SK-N-SH treated with all-trans-retinoic acid at 6 μM for 48 hours (cell line): ENCODE measurements at regions not wholly inside any gene's neighbourhood (a gene's known extent, or its start where the extent isn't known, plus 50 kb on each side); places are given as distances from the start of the nearest gene placed in this dataset.

Experiments used
- ATAC-seq: fragments of 200-7000 bp; cut with Tn5 transposase; 3 replicates; pipeline ENCODE4 v1.9.1; 2020; ENCODE audit warnings: mild to moderate bottlenecking, moderate library complexity
- ARNTL ChIP-seq: fragments of 450-650 bp; formaldehyde crosslinking; IDR thresholded peaks from 2 replicates; pipeline ENCODE4 v1.5.0; 2020; ENCODE audit warnings: low read depth, mild to moderate bottlenecking, moderate library complexity, borderline replicate concordance
- BACH2 ChIP-seq: fragments of 250-450 bp; sonication (Bioruptor Pico); IDR thresholded peaks from 2 replicates; pipeline ENCODE4 v1.9.0; 2021; ENCODE audit warnings: mild to moderate bottlenecking, borderline replicate concordance
- CSDC2 ChIP-seq: fragments of 250-450 bp; sonication (Bioruptor Pico); IDR thresholded peaks from 2 replicates; pipeline ENCODE4 v1.5.0; 2020; ENCODE audit warnings: mild to moderate bottlenecking, moderate library complexity
- ESRRG ChIP-seq: fragments of 250-450 bp; sonication (Bioruptor Pico); IDR thresholded peaks from 2 replicates; pipeline ENCODE4 v1.6.1; 2021; ENCODE audit warnings: mild to moderate bottlenecking
- GLIS3 ChIP-seq: fragments of 250-450 bp; sonication (Bioruptor Pico); IDR thresholded peaks from 2 replicates; pipeline ENCODE4 v1.5.0; 2020; ENCODE audit warnings: mild to moderate bottlenecking, moderate library complexity
- ISL1 ChIP-seq: fragments of 250-450 bp; sonication (Bioruptor Pico); IDR thresholded peaks from 2 replicates; pipeline ENCODE4 v2.1.2; 2022; ENCODE audit warnings: mild to moderate bottlenecking, moderate library complexity
- OSR1 ChIP-seq: fragments of 250-450 bp; sonication (Bioruptor Pico); IDR thresholded peaks from 2 replicates; pipeline ENCODE4 v1.8.0; 2022; ENCODE audit warnings: moderate library complexity, mild to moderate bottlenecking, inconsistent platforms
- PPARA ChIP-seq: fragments of 250-450 bp; sonication (Bioruptor Pico); IDR thresholded peaks from 2 replicates; pipeline ENCODE4 v1.5.0; 2020; ENCODE audit warnings: mild to moderate bottlenecking, borderline replicate concordance
- RARB ChIP-seq: fragments of 250-450 bp; sonication (Bioruptor Pico); IDR thresholded peaks from 2 replicates; pipeline ENCODE4 v1.8.0; 2021; ENCODE audit warnings: mild to moderate bottlenecking, moderate library complexity
- SNAI2 ChIP-seq: fragments of 250-450 bp; sonication (Bioruptor Pico); IDR thresholded peaks from 2 replicates; pipeline ENCODE4 v1.5.0; 2020; ENCODE audit warnings: mild to moderate bottlenecking, moderate library complexity
- TCF4 ChIP-seq: fragments of 250-450 bp; sonication (Bioruptor Pico); IDR thresholded peaks from 2 replicates; pipeline ENCODE4 v1.8.0; 2021; ENCODE audit warnings: mild to moderate bottlenecking, moderate library complexity, borderline replicate concordance
- TOX ChIP-seq: fragments of 250-450 bp; sonication (Bioruptor Pico); IDR thresholded peaks from 2 replicates; pipeline ENCODE4 v1.8.0; 2021; ENCODE audit warnings: mild to moderate bottlenecking, moderate library complexity, borderline replicate concordance
- ZC3H10 ChIP-seq: fragments of 250-450 bp; sonication (Bioruptor Pico); IDR thresholded peaks from 2 replicates; pipeline ENCODE4 v1.5.1; 2021; ENCODE audit warnings: mild to moderate bottlenecking, moderate library complexity
- ZFP3 ChIP-seq: fragments of 250-450 bp; sonication (Bioruptor Pico); IDR thresholded peaks from 2 replicates; pipeline ENCODE4 v1.5.0; 2020; ENCODE audit warnings: mild to moderate bottlenecking, moderate library complexity
- ZNF565 ChIP-seq: fragments of 450-650 bp; formaldehyde crosslinking; conservative IDR thresholded peaks from 2 replicates; pipeline ENCODE4 v1.5.0; 2020; ENCODE audit warnings: low read depth, mild to moderate bottlenecking, moderate library complexity
- ZNF8 ChIP-seq: fragments of 450-650 bp; formaldehyde crosslinking; IDR thresholded peaks from 2 replicates; pipeline ENCODE4 v1.5.0; 2020; ENCODE audit warnings: mild to moderate bottlenecking, moderate library complexity
- TF ChIP-seq, protein P1 (sequence below): fragments of 250-450 bp; sonication (Bioruptor Pico); IDR thresholded peaks from 2 replicates; pipeline ENCODE4 v1.5.1; 2021; ENCODE audit warnings: mild to moderate bottlenecking, moderate library complexity
- TF ChIP-seq, protein P2 (sequence below): fragments of 250-450 bp; sonication (Bioruptor Pico); IDR thresholded peaks from 2 replicates; pipeline ENCODE4 v1.8.0; 2021; ENCODE audit warnings: low read depth, mild to moderate bottlenecking, moderate library complexity, borderline replicate concordance
- TF ChIP-seq, protein P3 (sequence below): fragments of 250-450 bp; sonication (Bioruptor Pico); IDR thresholded peaks from 2 replicates; pipeline ENCODE4 v1.5.0; 2020; ENCODE audit warnings: mild to moderate bottlenecking, moderate library complexity

DNA sequence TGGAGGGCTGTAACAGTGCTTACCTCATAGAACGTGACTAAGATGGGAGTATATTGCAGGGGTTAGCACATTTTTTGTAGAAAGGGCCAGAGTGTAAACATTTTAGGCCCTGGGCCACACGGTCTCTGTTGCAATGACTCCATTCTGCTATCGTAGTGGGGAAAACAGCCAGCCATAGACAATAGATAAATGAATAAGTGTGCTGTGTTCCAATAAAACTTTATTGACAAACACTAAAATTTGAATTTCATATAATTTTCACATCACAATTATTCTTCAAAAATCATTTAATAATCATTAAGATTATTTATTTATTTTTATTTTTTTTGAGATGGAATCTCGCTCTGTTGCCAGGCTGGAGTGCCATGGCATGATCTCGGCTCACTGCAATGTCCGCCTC is 478.6 kb downstream of the SHQ1 start:
- no peak for ATAC-seq
- TF ChIP-seq CSDC2 (CRISPR knock-in tag) = no peak
- TF ChIP-seq ZC3H10 (CRISPR knock-in tag) = no peak
- TF ChIP-seq BACH2 (CRISPR knock-in tag) = no peak
- TF ChIP-seq SNAI2 (CRISPR knock-in tag) = no peak
- TF ChIP-seq ZNF8 (CRISPR knock-in tag) = no peak

DNA sequence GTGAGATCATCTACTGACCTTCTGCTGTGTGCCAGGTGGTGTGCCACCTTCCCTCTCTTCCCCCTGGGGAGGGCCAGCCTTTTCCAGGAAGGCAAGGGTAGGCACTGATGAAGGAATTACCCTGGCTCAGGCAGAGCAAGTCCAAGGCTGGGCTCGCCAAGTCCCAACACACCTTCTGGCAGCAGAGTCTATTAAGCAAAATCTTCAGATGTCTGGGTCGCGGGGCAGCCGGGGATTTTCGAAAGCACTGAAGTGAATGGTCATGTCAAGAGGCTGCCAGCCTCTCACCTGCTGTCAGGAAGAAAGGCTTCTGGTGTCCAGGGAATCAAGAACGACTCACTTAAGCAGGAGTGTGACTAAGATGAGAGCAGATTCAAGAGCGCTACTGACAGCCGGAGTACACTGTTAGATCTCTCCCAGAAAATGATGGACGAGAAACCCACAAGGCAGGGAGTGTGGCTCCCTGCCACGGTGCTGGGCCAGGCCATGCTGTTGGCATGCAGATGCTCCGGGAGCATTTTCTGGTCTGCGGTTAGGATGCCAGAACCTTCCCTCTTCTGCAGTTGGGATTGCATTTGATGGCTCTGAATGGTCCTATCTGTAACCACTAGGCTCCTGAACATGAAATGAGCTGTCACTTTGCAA is 479.8 kb downstream of the SHQ1 start:
- ATAC-seq = no peak

DNA sequence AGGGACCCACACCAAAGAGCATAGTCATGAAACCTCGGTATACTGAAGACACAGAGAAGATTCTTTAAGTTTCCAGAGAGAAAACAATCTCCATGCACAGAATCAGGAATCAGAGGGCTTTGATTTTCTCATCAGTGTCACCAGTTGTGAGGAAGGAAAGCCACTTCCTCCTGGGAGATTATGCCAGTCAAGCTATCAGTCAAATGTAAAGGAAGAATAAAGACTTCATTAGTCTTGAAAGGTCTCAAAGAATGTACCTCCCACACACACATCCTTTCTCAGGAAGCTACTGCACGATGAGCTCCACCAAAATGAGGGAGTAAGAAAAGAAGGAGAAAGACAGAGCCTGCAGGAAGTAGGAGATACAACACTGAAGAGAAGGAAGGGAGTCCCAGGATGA is 486.3 kb downstream of the SHQ1 start:
- ATAC-seq = no peak
- TF ChIP-seq, protein P1, sequence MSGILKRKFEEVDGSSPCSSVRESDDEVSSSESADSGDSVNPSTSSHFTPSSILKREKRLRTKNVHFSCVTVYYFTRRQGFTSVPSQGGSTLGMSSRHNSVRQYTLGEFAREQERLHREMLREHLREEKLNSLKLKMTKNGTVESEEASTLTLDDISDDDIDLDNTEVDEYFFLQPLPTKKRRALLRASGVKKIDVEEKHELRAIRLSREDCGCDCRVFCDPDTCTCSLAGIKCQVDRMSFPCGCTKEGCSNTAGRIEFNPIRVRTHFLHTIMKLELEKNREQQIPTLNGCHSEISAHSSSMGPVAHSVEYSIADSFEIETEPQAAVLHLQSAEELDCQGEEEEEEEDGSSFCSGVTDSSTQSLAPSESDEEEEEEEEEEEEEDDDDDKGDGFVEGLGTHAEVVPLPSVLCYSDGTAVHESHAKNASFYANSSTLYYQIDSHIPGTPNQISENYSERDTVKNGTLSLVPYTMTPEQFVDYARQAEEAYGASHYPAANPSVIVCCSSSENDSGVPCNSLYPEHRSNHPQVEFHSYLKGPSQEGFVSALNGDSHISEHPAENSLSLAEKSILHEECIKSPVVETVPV (CRISPR knock-in tag) = no peak
- TF ChIP-seq BACH2 (CRISPR knock-in tag) = no peak
- no peak for TF ChIP-seq SNAI2 (CRISPR knock-in tag)
- TF ChIP-seq RARB (CRISPR knock-in tag) = no peak
- TF ChIP-seq, protein P2, sequence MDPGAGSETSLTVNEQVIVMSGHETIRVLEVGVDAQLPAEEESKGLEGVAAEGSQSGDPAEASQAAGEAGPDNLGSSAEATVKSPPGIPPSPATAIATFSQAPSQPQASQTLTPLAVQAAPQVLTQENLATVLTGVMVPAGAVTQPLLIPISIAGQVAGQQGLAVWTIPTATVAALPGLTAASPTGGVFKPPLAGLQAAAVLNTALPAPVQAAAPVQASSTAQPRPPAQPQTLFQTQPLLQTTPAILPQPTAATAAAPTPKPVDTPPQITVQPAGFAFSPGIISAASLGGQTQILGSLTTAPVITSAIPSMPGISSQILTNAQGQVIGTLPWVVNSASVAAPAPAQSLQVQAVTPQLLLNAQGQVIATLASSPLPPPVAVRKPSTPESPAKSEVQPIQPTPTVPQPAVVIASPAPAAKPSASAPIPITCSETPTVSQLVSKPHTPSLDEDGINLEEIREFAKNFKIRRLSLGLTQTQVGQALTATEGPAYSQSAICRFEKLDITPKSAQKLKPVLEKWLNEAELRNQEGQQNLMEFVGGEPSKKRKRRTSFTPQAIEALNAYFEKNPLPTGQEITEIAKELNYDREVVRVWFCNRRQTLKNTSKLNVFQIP (CRISPR knock-in tag) = no peak
- no peak for TF ChIP-seq OSR1
- TF ChIP-seq ZFP3 = no peak
- TF ChIP-seq, protein P3, sequence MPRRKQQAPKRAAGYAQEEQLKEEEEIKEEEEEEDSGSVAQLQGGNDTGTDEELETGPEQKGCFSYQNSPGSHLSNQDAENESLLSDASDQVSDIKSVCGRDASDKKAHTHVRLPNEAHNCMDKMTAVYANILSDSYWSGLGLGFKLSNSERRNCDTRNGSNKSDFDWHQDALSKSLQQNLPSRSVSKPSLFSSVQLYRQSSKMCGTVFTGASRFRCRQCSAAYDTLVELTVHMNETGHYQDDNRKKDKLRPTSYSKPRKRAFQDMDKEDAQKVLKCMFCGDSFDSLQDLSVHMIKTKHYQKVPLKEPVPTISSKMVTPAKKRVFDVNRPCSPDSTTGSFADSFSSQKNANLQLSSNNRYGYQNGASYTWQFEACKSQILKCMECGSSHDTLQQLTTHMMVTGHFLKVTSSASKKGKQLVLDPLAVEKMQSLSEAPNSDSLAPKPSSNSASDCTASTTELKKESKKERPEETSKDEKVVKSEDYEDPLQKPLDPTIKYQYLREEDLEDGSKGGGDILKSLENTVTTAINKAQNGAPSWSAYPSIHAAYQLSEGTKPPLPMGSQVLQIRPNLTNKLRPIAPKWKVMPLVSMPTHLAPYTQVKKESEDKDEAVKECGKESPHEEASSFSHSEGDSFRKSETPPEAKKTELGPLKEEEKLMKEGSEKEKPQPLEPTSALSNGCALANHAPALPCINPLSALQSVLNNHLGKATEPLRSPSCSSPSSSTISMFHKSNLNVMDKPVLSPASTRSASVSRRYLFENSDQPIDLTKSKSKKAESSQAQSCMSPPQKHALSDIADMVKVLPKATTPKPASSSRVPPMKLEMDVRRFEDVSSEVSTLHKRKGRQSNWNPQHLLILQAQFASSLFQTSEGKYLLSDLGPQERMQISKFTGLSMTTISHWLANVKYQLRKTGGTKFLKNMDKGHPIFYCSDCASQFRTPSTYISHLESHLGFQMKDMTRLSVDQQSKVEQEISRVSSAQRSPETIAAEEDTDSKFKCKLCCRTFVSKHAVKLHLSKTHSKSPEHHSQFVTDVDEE = no peak
- no peak for TF ChIP-seq GLIS3
- TF ChIP-seq CSDC2 (CRISPR knock-in tag) = no peak
- no peak for TF ChIP-seq ARNTL

More for the DNA sequence above, 479.8 kb downstream of the SHQ1 start:
- TF ChIP-seq, protein P1 (CRISPR knock-in tag) = no peak
- TF ChIP-seq TOX (no peak), ZFP3 (no peak), BACH2 (CRISPR knock-in tag) (no peak), ESRRG (CRISPR knock-in tag) (no peak), ZNF565 (CRISPR knock-in tag) (no peak), GLIS3 (no peak), ZC3H10 (CRISPR knock-in tag) (no peak), PPARA (CRISPR knock-in tag) (no peak), OSR1 (no peak)
- TF ChIP-seq, protein P2 (CRISPR knock-in tag) = no peak

DNA sequence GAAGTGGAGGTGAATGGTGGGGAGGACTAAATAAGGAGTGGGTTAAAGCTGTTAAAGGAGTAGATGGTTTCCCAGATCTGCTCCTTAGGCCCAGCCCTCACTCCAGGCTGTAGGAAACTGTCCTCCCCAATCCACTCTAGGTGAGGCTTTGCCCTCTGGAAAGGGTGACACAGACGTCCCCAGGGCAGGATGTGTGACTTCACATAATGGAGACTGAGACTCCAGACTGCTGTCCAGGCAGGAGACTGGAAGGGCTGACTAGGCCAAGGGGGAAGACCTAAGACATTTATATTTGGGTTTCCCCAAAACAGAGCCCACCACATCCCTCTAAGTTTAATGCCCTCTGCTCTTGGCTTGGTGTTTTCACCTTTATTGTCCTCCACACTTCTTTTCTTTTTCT is 488.5 kb downstream of the SHQ1 start:
- no peak for ATAC-seq
- TF ChIP-seq TOX = no peak
- no peak for TF ChIP-seq ZFP3
- no peak for TF ChIP-seq TCF4 (CRISPR knock-in tag)
- no peak for TF ChIP-seq ZNF565 (CRISPR knock-in tag)
- no peak for TF ChIP-seq ISL1 (CRISPR knock-in tag)
